CD4-positive, alpha-beta memory T cell (primary cell): ENCODE measurements at regions not wholly inside any gene's neighbourhood (a gene's known extent, or its start where the extent isn't known, plus 50 kb on each side); places are given as distances from the start of the nearest gene placed in this dataset.

Source experiments
- CTCF ChIA-PET: fragments of 350-600 bp; sonication (Branson Sonifier 250); formaldehyde crosslinking; loops from one replicate; lab custom pipeline; 2021; ENCODE audit warnings: inconsistent platforms; ENCODE audit not compliant: partially characterized antibody; lab: Charles Lee
- POLR2A ChIA-PET: fragments of 350-600 bp; sonication (Branson Sonifier 250); formaldehyde crosslinking; loops from one replicate; lab custom pipeline; 2021; ENCODE audit not compliant: partially characterized antibody; lab: Charles Lee
- DNase-seq, 5 donors: peaks; one replicate each; pipeline versions ENCODE4 v3.0.0 to v3.0.0-alpha.2; 2020 to 2022; ENCODE audit warnings: mixed read lengths in 1 of 5
- H3K27ac ChIP-seq: one replicate; pipeline ENCODE4 v1.7.0; 2013; ENCODE audit warnings: low read depth, low read length
- H3K27me3 ChIP-seq: 2 replicates; pipeline ENCODE4 v1.7.0; 2013; ENCODE audit warnings: mild to moderate bottlenecking, low read length, moderate library complexity; ENCODE audit not compliant: insufficient read depth
- H3K36me3 ChIP-seq: 2 replicates; pipeline ENCODE4 v1.7.0; 2013; ENCODE audit warnings: mild to moderate bottlenecking, low read length, moderate library complexity; ENCODE audit not compliant: insufficient read depth
- H3K4me1 ChIP-seq: 2 replicates; pipeline ENCODE4 v1.7.0; 2013; ENCODE audit warnings: mild to moderate bottlenecking, low read length, moderate library complexity; ENCODE audit not compliant: insufficient read depth
- H3K4me3 ChIP-seq, 2 donors: one replicate each; pipeline ENCODE4 v1.7.0; 2013; ENCODE audit warnings: low read length in 2 of 2, mild to moderate bottlenecking in 1 of 2
- H3K9me3 ChIP-seq, 2 donors: one replicate each; pipeline ENCODE4 v1.7.0; 2013; ENCODE audit warnings: low read length in 2 of 2, control low read depth in 1 of 2; ENCODE audit not compliant: control insufficient read depth in 1 of 2
- H3K27ac Mint-ChIP-seq, 7 donors: one replicate each; pipeline ENCODE4 v1.8.0; 2020 to 2021; ENCODE audit warnings: mixed read lengths in 7 of 7, mild to moderate bottlenecking in 6 of 7, inconsistent platforms in 3 of 7, moderate library complexity in 3 of 7
- H3K27me3 Mint-ChIP-seq, 2 donors: one replicate each; pipeline ENCODE4 v1.8.0; 2020 to 2021; ENCODE audit warnings: mixed read lengths in 2 of 2
- H3K36me3 Mint-ChIP-seq, 2 donors: one replicate each; pipeline ENCODE4 v1.8.0; 2020 to 2021; ENCODE audit warnings: mixed read lengths in 2 of 2, inconsistent platforms in 1 of 2, mild to moderate bottlenecking in 1 of 2
- H3K4me1 Mint-ChIP-seq, 4 donors: one replicate each; pipeline ENCODE4 v1.8.0; 2020 to 2021; ENCODE audit warnings: mixed read lengths in 4 of 4, mild to moderate bottlenecking in 1 of 4
- H3K4me3 Mint-ChIP-seq, 8 donors: one replicate each; pipeline ENCODE4 v1.8.0; 2020 to 2021; ENCODE audit warnings: mixed read lengths in 8 of 8, mild to moderate bottlenecking in 7 of 8, moderate library complexity in 6 of 8, inconsistent platforms in 3 of 8
- H3K9me3 Mint-ChIP-seq, 8 donors: one replicate each; pipeline ENCODE4 v1.8.0; 2020 to 2021; ENCODE audit warnings: mixed read lengths in 8 of 8, mild to moderate bottlenecking in 5 of 8, inconsistent platforms in 3 of 8, moderate library complexity in 1 of 8
- intact Hi-C: fragments of 100-400 bp; cut with micrococcal nuclease; formaldehyde crosslinking; loops from one replicate; pipeline ENCODE4 v1.15.1; 2023

DNA sequence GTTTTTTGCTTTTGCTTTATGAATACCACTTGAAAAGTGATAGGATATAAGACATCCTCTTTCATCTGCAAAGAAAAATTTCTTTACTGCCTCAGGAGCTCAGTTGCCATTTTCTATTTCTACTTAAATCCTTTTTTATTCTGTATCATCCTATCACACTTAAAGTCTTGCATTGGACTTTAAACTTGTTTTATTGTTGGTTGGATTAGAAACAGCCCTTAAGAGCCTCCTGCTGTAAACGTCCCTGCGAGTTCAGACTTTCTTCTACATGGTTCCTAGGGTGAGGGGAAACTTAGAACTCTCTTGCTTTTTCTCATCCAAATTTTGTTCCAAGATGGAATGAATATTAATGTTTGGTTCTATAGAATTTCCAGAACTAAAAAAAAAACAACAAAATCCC is 234.3 kb downstream of the JRKL start:
- CTCF ChIA-PET: no interaction called here

DNA sequence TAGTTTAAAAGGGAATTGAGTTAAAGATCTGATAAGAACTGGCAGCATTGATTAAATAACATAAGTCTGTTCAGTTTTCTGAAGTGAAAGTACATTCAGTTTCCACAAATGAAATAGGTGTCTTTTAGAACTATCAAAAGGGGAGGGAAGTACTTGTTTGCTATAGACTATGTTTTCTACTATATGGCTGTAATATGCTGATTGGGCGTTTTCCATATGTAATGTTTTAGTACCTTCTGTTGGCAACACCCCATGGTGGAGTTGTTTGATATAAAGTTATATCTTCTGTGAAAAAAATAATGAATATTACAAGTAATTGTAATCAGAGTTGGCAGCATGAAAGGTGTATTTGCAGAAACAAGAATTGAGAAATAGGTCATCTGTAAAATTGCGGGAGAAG is 237.6 kb downstream of the JRKL start:
- Histone ChIP-seq H3K36me3 (no peaks in the 10 kb centered on the region), H3K9me3 (peaks cover 0 to 3% of the 10 kb centered on the region in 2 donors), H3K27me3 (no peaks in the 10 kb centered on the region), H3K27ac (no peak overlapping the region), H3K4me3 (no peak overlapping the region), H3K4me1 (no peaks in the 10 kb centered on the region)
- ChIA-PET CTCF (no interaction called here), POLR2A (no interaction called here)
- H3K9me3 Mint-ChIP-seq: peaks cover 0 to 22% (median 5%) of the 10 kb centered on the region in 8 donors
- H3K4me1 Mint-ChIP-seq: no peaks in the 10 kb centered on the region
- H3K27ac Mint-ChIP-seq: no peak overlapping the region
- no peak for DNase-seq
- no peaks in the 10 kb centered on the region for H3K27me3 Mint-ChIP-seq
- H3K36me3 Mint-ChIP-seq: no peaks in the 10 kb centered on the region
- intact Hi-C loops: no loop called here
- H3K4me3 Mint-ChIP-seq: no peak overlapping the region

More for the DNA sequence above, 234.3 kb downstream of the JRKL start:
- no peaks in the 10 kb centered on the region for H3K36me3 Mint-ChIP-seq
- POLR2A ChIA-PET: no interaction called here
- H3K4me1 Mint-ChIP-seq: no peaks in the 10 kb centered on the region
- peaks cover 0 to 22% (median 3%) of the 10 kb centered on the region in 8 donors for H3K9me3 Mint-ChIP-seq
- DNase-seq: no peak
- Histone ChIP-seq H3K4me1 (no peaks in the 10 kb centered on the region), H3K27ac (no peak overlapping the region), H3K27me3 (no peaks in the 10 kb centered on the region), H3K4me3 (no peak overlapping the region), H3K9me3 (peaks cover 0 to 3% of the 10 kb centered on the region in 2 donors), H3K36me3 (no peaks in the 10 kb centered on the region)
- intact Hi-C loops: no loop called here
- H3K27ac Mint-ChIP-seq: no peak overlapping the region
- no peaks in the 10 kb centered on the region for H3K27me3 Mint-ChIP-seq
- H3K4me3 Mint-ChIP-seq: no peak overlapping the region

DNA sequence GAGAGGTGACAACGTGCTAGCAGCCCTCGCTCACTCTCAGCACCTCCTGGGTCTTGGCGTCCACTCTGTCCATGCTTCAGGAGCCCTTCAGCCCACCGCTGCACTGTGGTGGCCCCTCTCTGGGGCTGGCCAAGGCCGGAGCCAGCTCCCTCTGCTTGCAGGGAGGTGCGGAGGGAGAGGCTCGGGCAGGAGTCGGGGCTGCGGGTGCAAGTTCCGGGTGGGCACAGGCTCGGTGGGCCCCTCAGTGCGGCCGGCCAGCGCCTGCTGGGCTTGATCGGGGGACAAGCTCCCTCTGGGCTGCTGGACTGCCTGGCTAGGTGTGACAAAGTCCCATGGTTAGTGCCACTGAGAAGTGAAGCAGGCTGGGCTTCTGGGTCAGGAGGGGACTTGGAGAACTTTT is 245.8 kb downstream of the JRKL start:
- DNase-seq: no peak
- ChIA-PET CTCF (no interaction called here), POLR2A (no interaction called here)
- Histone ChIP-seq H3K9me3 (no peaks in the 10 kb centered on the region), H3K4me3 (no peak overlapping the region), H3K36me3 (no peaks in the 10 kb centered on the region), H3K27me3 (no peaks in the 10 kb centered on the region), H3K27ac (no peak overlapping the region), H3K4me1 (no peaks in the 10 kb centered on the region)
- Mint-ChIP-seq H3K4me3 (no peak overlapping the region), H3K9me3 (peaks cover 0 to 6% (median 1%) of the 10 kb centered on the region in 8 donors), H3K27ac (no peak overlapping the region), H3K27me3 (no peaks in the 10 kb centered on the region), H3K4me1 (no peaks in the 10 kb centered on the region), H3K36me3 (no peaks in the 10 kb centered on the region)
- intact Hi-C loops: no loop called here

DNA sequence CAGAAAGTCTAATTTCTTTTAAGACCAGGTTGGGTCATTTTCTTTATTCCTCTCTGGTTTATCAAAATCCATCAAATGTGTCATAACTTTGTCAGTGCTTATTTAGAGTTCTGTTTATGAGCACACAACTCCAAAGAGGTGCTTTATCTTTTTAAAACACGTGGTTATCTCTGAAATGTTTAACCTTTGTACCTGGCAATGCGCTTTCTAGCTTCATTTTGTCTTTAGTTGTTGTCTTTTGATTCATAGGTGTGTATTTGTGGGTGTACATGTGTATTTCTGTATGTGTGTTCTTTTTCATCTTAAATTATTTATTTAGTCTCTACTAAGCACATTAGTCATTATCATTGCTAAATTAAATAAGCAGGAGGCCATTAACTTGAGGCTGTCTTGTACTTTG is 251.4 kb downstream of the JRKL start:
- CTCF ChIA-PET: no interaction called here
- POLR2A ChIA-PET: no interaction called here

GRCh38 chr11:96642583-96642982 is 252.8 kb downstream of the JRKL start:
- Histone ChIP-seq H3K9me3 (no peaks in the 10 kb centered on the region), H3K36me3 (no peaks in the 10 kb centered on the region), H3K27me3 (no peaks in the 10 kb centered on the region), H3K27ac (no peak overlapping the region), H3K4me3 (no peak overlapping the region), H3K4me1 (no peaks in the 10 kb centered on the region)
- Mint-ChIP-seq H3K9me3 (peaks cover 0 to 8% (median 1%) of the 10 kb centered on the region in 8 donors), H3K4me1 (no peaks in the 10 kb centered on the region), H3K27me3 (no peaks in the 10 kb centered on the region), H3K4me3 (no peak overlapping the region), H3K36me3 (no peaks in the 10 kb centered on the region), H3K27ac (no peak overlapping the region)
- intact Hi-C loops: no loop called here
- no peak for DNase-seq
- ChIA-PET POLR2A (no interaction called here), CTCF (no interaction called here)

More for the DNA sequence above, 251.4 kb downstream of the JRKL start:
- no peaks in the 10 kb centered on the region for H3K36me3 ChIP-seq
- Mint-ChIP-seq H3K4me3 (no peak overlapping the region), H3K27ac (no peak overlapping the region), H3K4me1 (no peaks in the 10 kb centered on the region), H3K9me3 (peaks cover 0 to 8% (median 1%) of the 10 kb centered on the region in 8 donors), H3K27me3 (no peaks in the 10 kb centered on the region), H3K36me3 (no peaks in the 10 kb centered on the region)
- intact Hi-C loops: no loop called here
- no peaks in the 10 kb centered on the region for H3K4me1 ChIP-seq
- H3K27ac ChIP-seq: no peak overlapping the region
- H3K4me3 ChIP-seq: no peak overlapping the region
- H3K9me3 ChIP-seq: no peaks in the 10 kb centered on the region
- no peaks in the 10 kb centered on the region for H3K27me3 ChIP-seq
- DNase-seq: no peak

DNA sequence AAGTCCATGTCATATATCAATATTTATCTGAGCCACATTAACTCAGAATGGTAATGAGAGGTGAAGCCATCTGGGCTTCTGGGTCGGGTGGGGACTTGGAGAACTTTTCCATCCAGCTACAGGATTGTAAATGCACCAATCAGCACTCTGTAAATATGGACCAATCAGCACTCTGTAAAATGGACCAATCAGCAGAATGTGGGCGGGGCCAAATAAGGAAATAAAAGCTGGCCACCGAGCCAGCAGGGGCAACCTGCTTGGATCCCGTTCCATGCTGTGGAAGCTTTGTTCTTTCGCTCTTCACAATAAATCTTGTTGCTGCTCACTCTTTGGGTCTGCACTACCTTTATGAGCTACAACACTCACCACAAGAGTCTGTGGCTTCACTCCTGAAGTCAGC is 253.4 kb downstream of the JRKL start:
- H3K36me3 Mint-ChIP-seq: no peaks in the 10 kb centered on the region
- H3K27ac Mint-ChIP-seq: no peak overlapping the region
- intact Hi-C loops: no loop called here

DNA sequence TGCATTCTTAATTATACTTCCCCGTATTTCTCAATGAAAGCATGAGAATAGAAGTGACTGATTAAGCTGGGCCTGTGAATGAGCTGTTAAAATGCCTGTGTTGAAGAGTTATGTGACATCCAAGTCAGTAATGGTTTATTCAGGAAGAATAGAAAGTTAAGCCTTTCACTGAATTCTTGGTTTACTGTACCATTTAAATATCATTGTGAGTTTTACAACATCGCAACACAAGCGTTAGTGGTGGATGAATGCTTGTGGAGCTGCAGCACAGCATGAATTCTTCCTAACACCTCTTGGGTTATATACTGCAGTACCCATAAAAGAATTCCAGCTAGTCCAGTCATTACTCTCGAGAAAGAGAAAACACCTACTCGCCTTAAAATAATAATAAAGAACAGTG is 257.8 kb downstream of the JRKL start:
- H3K4me3 ChIP-seq: no peak overlapping the region
- Mint-ChIP-seq H3K4me3 (no peak overlapping the region), H3K27ac (no peak overlapping the region), H3K36me3 (no peaks in the 10 kb centered on the region), H3K27me3 (no peaks in the 10 kb centered on the region), H3K4me1 (no peaks in the 10 kb centered on the region), H3K9me3 (peaks cover 0 to 6% (median 2%) of the 10 kb centered on the region in 8 donors)
- ChIA-PET POLR2A (no interaction called here), CTCF (no interaction called here)
- no peaks in the 10 kb centered on the region for H3K27me3 ChIP-seq
- no peaks in the 10 kb centered on the region for H3K4me1 ChIP-seq
- no peaks in the 10 kb centered on the region for H3K9me3 ChIP-seq
- no peak for DNase-seq
- intact Hi-C loops: no loop called here
- H3K36me3 ChIP-seq: no peaks in the 10 kb centered on the region
- H3K27ac ChIP-seq: no peak overlapping the region

More for the DNA sequence above, 253.4 kb downstream of the JRKL start:
- H3K4me1 Mint-ChIP-seq: no peaks in the 10 kb centered on the region
- H3K4me3 ChIP-seq: no peak overlapping the region
- no peak overlapping the region for H3K27ac ChIP-seq
- ChIA-PET POLR2A (no interaction called here), CTCF (no interaction called here)
- no peak overlapping the region for H3K4me3 Mint-ChIP-seq
- H3K36me3 ChIP-seq: no peaks in the 10 kb centered on the region
- no peak for DNase-seq
- no peaks in the 10 kb centered on the region for H3K4me1 ChIP-seq
- no peaks in the 10 kb centered on the region for H3K27me3 ChIP-seq
- H3K27me3 Mint-ChIP-seq: no peaks in the 10 kb centered on the region
- no peaks in the 10 kb centered on the region for H3K9me3 ChIP-seq
- peaks cover 0 to 8% (median 1%) of the 10 kb centered on the region in 8 donors for H3K9me3 Mint-ChIP-seq

DNA sequence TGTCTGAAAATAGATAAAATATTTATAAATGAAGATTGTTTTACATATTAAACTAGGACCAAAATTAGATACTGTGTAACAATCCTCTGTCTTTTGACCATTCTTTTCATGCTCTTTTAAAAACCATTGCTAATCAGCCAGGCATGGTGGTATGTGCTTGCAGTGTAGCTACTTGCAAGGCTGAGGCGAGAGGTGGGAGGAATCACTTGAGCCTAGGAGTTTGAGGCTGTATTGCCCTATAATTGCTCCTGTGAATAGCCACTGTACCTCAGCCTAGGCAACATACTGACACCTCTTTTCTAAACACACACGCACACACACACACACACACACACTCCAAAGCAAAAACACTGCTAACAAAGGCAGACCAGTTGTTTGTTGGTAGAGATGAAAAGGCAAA is 259.2 kb downstream of the JRKL start:
- no peaks in the 10 kb centered on the region for H3K4me1 ChIP-seq
- no peaks in the 10 kb centered on the region for H3K4me1 Mint-ChIP-seq
- no peak overlapping the region for H3K4me3 ChIP-seq
- no peaks in the 10 kb centered on the region for H3K36me3 Mint-ChIP-seq
- no peaks in the 10 kb centered on the region for H3K9me3 ChIP-seq
- no peaks in the 10 kb centered on the region for H3K36me3 ChIP-seq
- intact Hi-C loops: no loop called here
- H3K4me3 Mint-ChIP-seq: no peak overlapping the region
- peaks cover 0 to 3% (median under 1%) of the 10 kb centered on the region in 8 donors for H3K9me3 Mint-ChIP-seq
- H3K27ac ChIP-seq: no peak overlapping the region
- DNase-seq: no peak
- no peaks in the 10 kb centered on the region for H3K27me3 ChIP-seq
- CTCF ChIA-PET: no interaction called here
- no peak overlapping the region for H3K27ac Mint-ChIP-seq
- POLR2A ChIA-PET: no interaction called here
- H3K27me3 Mint-ChIP-seq: no peaks in the 10 kb centered on the region
